Testis (tissue), 2 donors: ENCODE measurements at regions not wholly inside any gene's neighbourhood (a gene's known extent, or its start where the extent isn't known, plus 50 kb on each side); places are given as distances from the start of the nearest gene placed in this dataset.

Experiments
- CTCF ChIP-seq, 3 experiments: fragments of 450-650 bp in 2 of 3; fragments of 200-600 bp in 1 of 3; sonication (generic) in 1 of 3; IDR thresholded peaks; one replicate each; pipeline ENCODE4 v1.5.1; 2016 to 2019; ENCODE audit warnings: antibody characterized with exemption in 3 of 3, mild to moderate bottlenecking in 2 of 3, moderate library complexity in 1 of 3
- POLR2A ChIP-seq: fragments of 450-650 bp; IDR thresholded peaks from one replicate; pipeline ENCODE4 v1.6.1; 2017; ENCODE audit warnings: antibody characterized with exemption, mild to moderate bottlenecking, moderate library complexity

GRCh38 chr1:190975827-190976226 lies 498.2 kb upstream of the BRINP3 start:
- TF ChIP-seq CTCF (IDR thresholded peaks at IDR 0.05) (no peak), POLR2A (no peak)
